K562 (cell line): ENCODE measurements at regions not wholly inside any gene's neighbourhood (a gene's known extent, or its start where the extent isn't known, plus 50 kb on each side); places are given as distances from the start of the nearest gene placed in this dataset.

Experiments
- ATAC-seq: fragments of 200-7000 bp; cut with Tn5 transposase; 3 replicates; pipeline ENCODE4 v1.9.1; 2020; ENCODE audit warnings: moderate library complexity
- BruUV-seq: library from RNA; stranded (reverse); fragments of 400-500 nt; replicated peaks from 2 replicates; lab custom pipeline; 2021; lab: Mats Ljungman, UMichigan
- CTCF ChIA-PET: fragments of 300-600 bp; formaldehyde crosslinking; extraction: SDS; loops from one replicate; lab custom pipeline; 2021; ENCODE audit warnings: low intra/inter-chr PET ratio; lab: Yijun Ruan, JAX
- POLR2A ChIA-PET: fragments of 300-600, 350-650 bp; sonication (Branson Sonifier 250); formaldehyde crosslinking; extraction: SDS; loops from one replicate; lab custom pipeline; 2021; ENCODE audit warnings: antibody characterized with exemption, inconsistent platforms; lab: Yijun Ruan, JAX
- DNase-seq, 4 experiments: peaks; one replicate each; pipeline versions ENCODE4 v3.0.0 to v3.0.0-alpha.2; 2011 to 2018; ENCODE audit warnings: low spot score in 3 of 4, mixed read lengths in 3 of 4; ENCODE audit errors: extremely low read depth in 1 of 4
- FAIRE-seq: peaks from 2 replicates; lab custom pipeline; 2011; peaks lifted over from hg19 to GRCh38; lab: Jason Lieb, UNC
- H2AFZ ChIP-seq: 2 replicates; pipeline ENCODE4 v1.6.0; 2011; ENCODE audit warnings: low read depth, low read length, control low read depth, inconsistent platforms
- H3K27ac ChIP-seq: fragments of 200-600 bp; 3 replicates; pipeline ENCODE4 v1.8.0; 2011; ENCODE audit warnings: low read depth, mild to moderate bottlenecking, control low read depth, inconsistent platforms, low read length, moderate library complexity, mixed read lengths; ENCODE audit errors: extremely low read depth
- H3K27me3 ChIP-seq, 2 experiments: fragments of 300-600 bp in 1 of 2; 2 replicates in 1 of 2; 3 replicates in 1 of 2; pipeline versions ENCODE4 v1.6.0 to v1.8.0; 2011; ENCODE audit warnings: inconsistent platforms in 2 of 2, low read length in 2 of 2, mild to moderate bottlenecking in 1 of 2, mixed read lengths in 1 of 2, moderate library complexity in 1 of 2; ENCODE audit not compliant: control insufficient read depth in 2 of 2, insufficient read depth in 2 of 2
- H3K36me3 ChIP-seq: fragments of 300-600 bp; 3 replicates; pipeline ENCODE4 v1.8.0; 2011; ENCODE audit warnings: mild to moderate bottlenecking, low read length, inconsistent platforms; ENCODE audit not compliant: control insufficient read depth, insufficient read depth
- H3K4me1 ChIP-seq, 2 experiments: fragments of 200-600 bp in 1 of 2; replicated peaks in 1 of 2; 2 replicates in 1 of 2; 3 replicates in 1 of 2; pipeline versions ENCODE4 v1.5.1 to v1.8.0; 2011; ENCODE audit warnings: inconsistent platforms in 2 of 2, low read length in 2 of 2, mild to moderate bottlenecking in 1 of 2, mixed read lengths in 1 of 2, moderate library complexity in 1 of 2; ENCODE audit not compliant: control insufficient read depth in 2 of 2, insufficient read depth in 2 of 2
- H3K4me2 ChIP-seq: 2 replicates; pipeline ENCODE4 v1.6.1; 2011; ENCODE audit warnings: low read length, control low read depth, inconsistent platforms, mixed read lengths; ENCODE audit not compliant: insufficient read depth
- H3K4me3 ChIP-seq: fragments of 200-600 bp; sonication (generic), shearing (Covaris generic); 2 replicates; pipeline ENCODE4 v1.5.1; 2016; ENCODE audit warnings: control low read depth, inconsistent platforms
- H3K79me2 ChIP-seq: fragments of 200-600 bp; 3 replicates; pipeline ENCODE4 v1.8.0; 2011; ENCODE audit warnings: low read length, inconsistent platforms; ENCODE audit not compliant: control insufficient read depth, insufficient read depth
- H3K9ac ChIP-seq, 2 experiments: 2 replicates each; pipeline versions ENCODE4 v1.6.0 to v1.6.1; 2011; ENCODE audit warnings: low read depth in 2 of 2, low read length in 2 of 2, control low read depth in 1 of 2, inconsistent platforms in 1 of 2, mild to moderate bottlenecking in 1 of 2, mixed read lengths in 1 of 2; ENCODE audit not compliant: insufficient read depth in 1 of 2
- H3K9me1 ChIP-seq: one replicate; pipeline ENCODE4 v1.6.0; 2011; ENCODE audit warnings: inconsistent platforms, mild to moderate bottlenecking, low read length, moderate library complexity; ENCODE audit not compliant: control insufficient read depth, insufficient read depth
- H3K9me3 ChIP-seq: replicated peaks from 2 replicates; pipeline ENCODE4 v1.5.1; 2011; ENCODE audit warnings: low read depth, low read length, inconsistent platforms; ENCODE audit not compliant: control insufficient read depth, insufficient read depth
- H4K20me1 ChIP-seq: replicated peaks from 2 replicates; pipeline ENCODE4 v1.6.1; 2011; ENCODE audit warnings: low read length, inconsistent platforms, mixed read lengths; ENCODE audit not compliant: control insufficient read depth, insufficient read depth
- NR1H2 ChIP-seq: sonication (generic); formaldehyde crosslinking; IDR thresholded peaks from 2 replicates; pipeline ENCODE4 v1.4.0; 2020; ENCODE audit warnings: mild to moderate bottlenecking, missing genetic modification reagents
- TCF15 ChIP-seq: fragments of 250-450 bp; sonication (Bioruptor Pico); IDR thresholded peaks from 2 replicates; pipeline ENCODE4 v1.8.0; 2022; ENCODE audit warnings: moderate library complexity, mild to moderate bottlenecking, inconsistent platforms
- ZNF277 ChIP-seq: fragments of 250-450 bp; sonication (Bioruptor Pico); IDR thresholded peaks from 2 replicates; pipeline ENCODE4 v1.8.0; 2022; ENCODE audit warnings: inconsistent platforms, mild to moderate bottlenecking, moderate library complexity, borderline replicate concordance
- ZNF318 ChIP-seq, 2 experiments: fragments of 450-650 bp; IDR thresholded peaks; 2 replicates each; pipeline ENCODE4 v1.6.1; 2016; ENCODE audit warnings: mild to moderate bottlenecking in 2 of 2, borderline replicate concordance in 1 of 2, low read depth in 1 of 2, moderate library complexity in 1 of 2
- WGBS: fragments of 100-300 bp; shearing (Covaris generic); methylation state at CpG from one replicate; pipeline ENCODE4 v1.1.6; 2016; ENCODE audit warnings: low coverage, mixed read lengths; ENCODE audit not compliant: insufficient coverage; ENCODE audit errors: missing lambda C conversion rate; 5-methylcytosine and 5-hydroxymethylcytosine counted together
- in situ Hi-C: fragments of 300-500 bp; cut with MboI; formaldehyde crosslinking; loops from 4 replicates; pipeline ENCODE4 v1.15.0; 2018; ENCODE audit warnings: inconsistent platforms, mixed read lengths
- intact Hi-C: fragments of 100-400 bp; cut with micrococcal nuclease; formaldehyde crosslinking; loops from 2 replicates; pipeline ENCODE4 v1.14.2; 2022
- TF ChIP-seq, protein P1 (sequence below): fragments of 250-450 bp; sonication (Bioruptor Pico); IDR thresholded peaks from 2 replicates; pipeline ENCODE4 v1.9.0; 2021; ENCODE audit warnings: mild to moderate bottlenecking
- TF ChIP-seq, protein P2 (sequence below): fragments of 200-400 bp; formaldehyde crosslinking; IDR thresholded peaks from 2 replicates; pipeline ENCODE4 v1.6.1; 2017; ENCODE audit warnings: mild to moderate bottlenecking, low read depth, low read length, moderate library complexity

DNA sequence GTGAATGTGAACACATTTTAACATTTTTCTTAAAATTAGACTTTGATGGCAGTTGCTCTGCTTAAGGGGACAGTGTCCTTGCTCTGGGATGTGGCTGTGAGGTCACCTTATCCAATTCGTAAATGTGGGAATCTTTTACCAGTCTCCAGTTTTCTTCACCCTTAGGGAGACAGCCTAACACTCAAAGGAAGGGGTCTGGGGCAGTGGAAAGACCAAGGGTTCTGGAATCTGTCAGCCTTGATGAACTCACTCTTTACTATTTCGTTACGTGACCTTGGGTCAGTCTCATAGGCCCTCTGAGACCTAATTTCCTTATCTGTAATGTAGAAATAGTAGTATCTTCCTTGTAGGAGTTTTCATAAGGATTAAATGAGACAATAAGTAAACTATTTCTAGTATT, 245.6 kb upstream of the ATP2B1 start (continued):
- no peak for TF ChIP-seq ZNF277
- no peak for TF ChIP-seq NR1H2
- TF ChIP-seq, protein P1, sequence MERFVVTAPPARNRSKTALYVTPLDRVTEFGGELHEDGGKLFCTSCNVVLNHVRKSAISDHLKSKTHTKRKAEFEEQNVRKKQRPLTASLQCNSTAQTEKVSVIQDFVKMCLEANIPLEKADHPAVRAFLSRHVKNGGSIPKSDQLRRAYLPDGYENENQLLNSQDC = no peak

DNA sequence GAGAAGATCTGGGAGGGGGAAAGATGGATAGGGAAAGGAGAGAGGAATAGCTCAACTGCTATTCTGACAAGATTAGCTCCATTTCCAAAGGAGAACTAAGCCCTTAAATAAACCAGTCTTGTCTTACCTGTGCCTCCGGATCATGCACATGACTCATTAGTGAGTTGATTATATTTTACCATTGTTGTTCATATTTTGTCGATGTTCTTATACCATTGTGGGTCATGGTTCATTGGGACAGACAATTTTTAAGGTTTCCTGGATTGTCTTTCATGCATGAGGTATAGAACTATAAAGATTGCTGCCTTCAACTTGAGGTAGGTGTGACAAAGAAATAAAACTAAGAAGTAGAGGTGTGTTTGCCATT, 243.0 kb upstream of the ATP2B1 start:
- H3K4me2 ChIP-seq = no peak overlapping the region
- no peak for FAIRE-seq
- H3K36me3 ChIP-seq = no peaks in the 10 kb centered on the region
- in situ Hi-C loops (no loop called here), intact Hi-C loops (no loop called here)
- H3K4me3 ChIP-seq = no peak overlapping the region
- no peaks in the 10 kb centered on the region for H4K20me1 ChIP-seq
- no peak overlapping the region for H3K27ac ChIP-seq
- H3K9ac ChIP-seq = no peak overlapping the region
- no peaks in the 10 kb centered on the region for H3K27me3 ChIP-seq
- 0% methylated on average over 2 of the region's 2 CpGs for WGBS
- ChIA-PET POLR2A (no interaction called here), CTCF (no interaction called here)
- no peak for DNase-seq
- no peaks in the 10 kb centered on the region for H3K79me2 ChIP-seq
- ATAC-seq = no peak
- BruUV-seq = no TSS peak
- no peaks in the 10 kb centered on the region for H3K9me1 ChIP-seq
- H3K9me3 ChIP-seq = no peaks in the 10 kb centered on the region
- no peak overlapping the region for H2AFZ ChIP-seq
- no peaks in the 10 kb centered on the region for H3K4me1 ChIP-seq
- TF ChIP-seq, protein P2, sequence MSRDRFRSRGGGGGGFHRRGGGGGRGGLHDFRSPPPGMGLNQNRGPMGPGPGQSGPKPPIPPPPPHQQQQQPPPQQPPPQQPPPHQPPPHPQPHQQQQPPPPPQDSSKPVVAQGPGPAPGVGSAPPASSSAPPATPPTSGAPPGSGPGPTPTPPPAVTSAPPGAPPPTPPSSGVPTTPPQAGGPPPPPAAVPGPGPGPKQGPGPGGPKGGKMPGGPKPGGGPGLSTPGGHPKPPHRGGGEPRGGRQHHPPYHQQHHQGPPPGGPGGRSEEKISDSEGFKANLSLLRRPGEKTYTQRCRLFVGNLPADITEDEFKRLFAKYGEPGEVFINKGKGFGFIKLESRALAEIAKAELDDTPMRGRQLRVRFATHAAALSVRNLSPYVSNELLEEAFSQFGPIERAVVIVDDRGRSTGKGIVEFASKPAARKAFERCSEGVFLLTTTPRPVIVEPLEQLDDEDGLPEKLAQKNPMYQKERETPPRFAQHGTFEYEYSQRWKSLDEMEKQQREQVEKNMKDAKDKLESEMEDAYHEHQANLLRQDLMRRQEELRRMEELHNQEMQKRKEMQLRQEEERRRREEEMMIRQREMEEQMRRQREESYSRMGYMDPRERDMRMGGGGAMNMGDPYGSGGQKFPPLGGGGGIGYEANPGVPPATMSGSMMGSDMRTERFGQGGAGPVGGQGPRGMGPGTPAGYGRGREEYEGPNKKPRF = no peak
- no peak for TF ChIP-seq TCF15
- TF ChIP-seq ZNF318 (IDR thresholded peaks at IDR 0.05; ENCODE audit: borderline replicate concordance in 1 of 2, low read depth in 1 of 2) = no peak
